AG04450 (cell line): ENCODE measurements at regions not wholly inside any gene's neighbourhood (a gene's known extent, or its start where the extent isn't known, plus 50 kb on each side); places are given as distances from the start of the nearest gene placed in this dataset.

ENCODE experiments used
- CTCF ChIA-PET: fragments of 300-600, 350-600 bp; formaldehyde crosslinking; extraction: SDS; loops from one replicate; lab custom pipeline; 2022; ENCODE audit warnings: antibody characterized with exemption, inconsistent platforms; lab: Charles Lee
- POLR2A ChIA-PET: fragments of 350-600 bp; formaldehyde crosslinking; extraction: SDS; loops from one replicate; lab custom pipeline; 2021; ENCODE audit warnings: antibody characterized with exemption, inconsistent platforms; lab: Yijun Ruan, JAX
- DNase-seq: peaks from one replicate; pipeline ENCODE4 v3.0.0-alpha.2; 2011; ENCODE audit warnings: low read depth, low spot score
- H3K27ac ChIP-seq: one replicate; pipeline ENCODE4 v1.5.1; 2012; ENCODE audit warnings: low read depth, low read length, control low read depth
- H3K27me3 ChIP-seq: one replicate; pipeline ENCODE4 v1.6.0; 2012; ENCODE audit warnings: low read length; ENCODE audit not compliant: control insufficient read depth, insufficient read depth
- H3K4me3 ChIP-seq: 2 replicates; pipeline ENCODE4 v1.5.1; 2011; ENCODE audit warnings: mild to moderate bottlenecking, low read depth, low read length, control low read depth
- H3K9me3 ChIP-seq: 2 replicates; pipeline ENCODE4 v1.5.1; 2012; ENCODE audit warnings: low read length; ENCODE audit not compliant: control insufficient read depth, insufficient read depth
- TF ChIP-seq, protein P1 (sequence below): IDR thresholded peaks from 2 replicates; pipeline ENCODE4 v1.5.1; 2011; ENCODE audit warnings: low read depth, low read length, control low read depth, inconsistent platforms

- TF ChIP-seq, protein P1, sequence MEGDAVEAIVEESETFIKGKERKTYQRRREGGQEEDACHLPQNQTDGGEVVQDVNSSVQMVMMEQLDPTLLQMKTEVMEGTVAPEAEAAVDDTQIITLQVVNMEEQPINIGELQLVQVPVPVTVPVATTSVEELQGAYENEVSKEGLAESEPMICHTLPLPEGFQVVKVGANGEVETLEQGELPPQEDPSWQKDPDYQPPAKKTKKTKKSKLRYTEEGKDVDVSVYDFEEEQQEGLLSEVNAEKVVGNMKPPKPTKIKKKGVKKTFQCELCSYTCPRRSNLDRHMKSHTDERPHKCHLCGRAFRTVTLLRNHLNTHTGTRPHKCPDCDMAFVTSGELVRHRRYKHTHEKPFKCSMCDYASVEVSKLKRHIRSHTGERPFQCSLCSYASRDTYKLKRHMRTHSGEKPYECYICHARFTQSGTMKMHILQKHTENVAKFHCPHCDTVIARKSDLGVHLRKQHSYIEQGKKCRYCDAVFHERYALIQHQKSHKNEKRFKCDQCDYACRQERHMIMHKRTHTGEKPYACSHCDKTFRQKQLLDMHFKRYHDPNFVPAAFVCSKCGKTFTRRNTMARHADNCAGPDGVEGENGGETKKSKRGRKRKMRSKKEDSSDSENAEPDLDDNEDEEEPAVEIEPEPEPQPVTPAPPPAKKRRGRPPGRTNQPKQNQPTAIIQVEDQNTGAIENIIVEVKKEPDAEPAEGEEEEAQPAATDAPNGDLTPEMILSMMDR: peak; percentile 11; the same call in 1 of the 2 replicates
- H3K9me3 ChIP-seq: no peaks in the 10 kb centered on the region
- ChIA-PET CTCF (interaction anchor here (1.0 to 1.7 kb wide), 3 partner anchors 13 to 142 kb away, joined by 3 to 7 read pairs (median 3); partner anchors contain the start of gene PPARGC1A), POLR2A (no interaction called here)
- H3K4me3 ChIP-seq: no peak overlapping the region
- no peak overlapping the region for H3K27ac ChIP-seq
- no peak for DNase-seq
- H3K27me3 ChIP-seq: no peaks in the 10 kb centered on the region
Measured at GRCh38 chr4:24032371-24032989, 142.6 kb upstream of the PPARGC1A start.

GRCh38 chr4:24026596-24026995 is 136.7 kb upstream of the PPARGC1A start:
- CTCF ChIA-PET: no interaction called here
- TF ChIP-seq, protein P1: no peak
- Histone ChIP-seq H3K27me3 (peaks cover 4% of the 10 kb centered on the region), H3K27ac (no peak overlapping the region), H3K4me3 (no peak overlapping the region), H3K9me3 (no peaks in the 10 kb centered on the region)
- POLR2A ChIA-PET: no interaction called here
- DNase-seq: no peak

GRCh38 chr4:24024605-24025004 is 134.8 kb upstream of the PPARGC1A start:
- ChIA-PET CTCF (interaction anchor here (0.5 to 0.8 kb wide), 2 partner anchors 16 to 79 kb away, joined by 4 to 5 read pairs; no protein-coding TSS in a partner anchor), POLR2A (no interaction called here)
- TF ChIP-seq, protein P1: no peak
- Histone ChIP-seq H3K4me3 (no peak overlapping the region), H3K27ac (no peak overlapping the region), H3K9me3 (no peaks in the 10 kb centered on the region), H3K27me3 (peaks cover 5% of the 10 kb centered on the region)
- DNase-seq: peak; percentile 18

GRCh38 chr4:24024157-24024556 is 134.3 kb upstream of the PPARGC1A start:
- Histone ChIP-seq H3K27ac (no peak overlapping the region), H3K9me3 (no peaks in the 10 kb centered on the region), H3K4me3 (no peak overlapping the region), H3K27me3 (peaks cover 5% of the 10 kb centered on the region)
- peak; percentile 48 for DNase-seq
- TF ChIP-seq, protein P1: no peak
- CTCF ChIA-PET: interaction anchor here (0.9 kb wide), 1 partner anchor 22 kb away, joined by 3 read pairs; no protein-coding TSS in a partner anchor
- POLR2A ChIA-PET: no interaction called here

DNA sequence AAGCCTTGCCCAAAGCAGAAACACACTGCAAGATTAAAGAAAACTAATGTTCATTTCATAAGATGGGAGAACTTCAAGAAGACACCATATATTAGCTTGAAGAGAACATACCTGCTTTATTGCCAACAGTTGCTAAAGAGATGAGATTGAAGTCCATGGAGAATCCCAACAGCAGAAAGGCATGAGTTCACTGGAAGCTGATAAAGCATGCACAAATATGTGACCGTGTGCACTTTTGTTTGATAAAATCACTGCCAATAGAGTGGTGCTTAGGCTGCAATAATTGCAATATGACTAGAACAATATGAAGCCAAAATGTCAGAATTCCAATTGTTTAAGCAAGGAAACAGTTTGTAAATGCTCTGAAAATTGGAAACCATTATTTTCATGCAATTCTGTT is 125.9 kb upstream of the PPARGC1A start:
- H3K9me3 ChIP-seq: no peaks in the 10 kb centered on the region
- DNase-seq: no peak
- no peak overlapping the region for H3K27ac ChIP-seq
- no peaks in the 10 kb centered on the region for H3K27me3 ChIP-seq
- TF ChIP-seq, protein P1: no peak
- ChIA-PET CTCF (no interaction called here), POLR2A (no interaction called here)
- H3K4me3 ChIP-seq: no peak overlapping the region
